GM23248 (cell line): ENCODE measurements at regions not wholly inside any gene's neighbourhood (a gene's known extent, or its start where the extent isn't known, plus 50 kb on each side); places are given as distances from the start of the nearest gene placed in this dataset.

Experiments used
- EZH2 ChIP-seq: fragments of 200-600 bp; sonication (generic); IDR thresholded peaks from 2 replicates; pipeline ENCODE4 v1.6.1; 2018; ENCODE audit warnings: antibody characterized with exemption, mild to moderate bottlenecking; ENCODE audit not compliant: insufficient read depth, poor library complexity, severe bottlenecking
- EZH2phosphoT487 ChIP-seq: fragments of 200-600 bp; sonication (generic); IDR thresholded peaks from 2 replicates; pipeline ENCODE4 v1.6.1; 2018; ENCODE audit warnings: antibody characterized with exemption, moderate library complexity, mild to moderate bottlenecking, low read depth; ENCODE audit not compliant: insufficient read depth

DNA sequence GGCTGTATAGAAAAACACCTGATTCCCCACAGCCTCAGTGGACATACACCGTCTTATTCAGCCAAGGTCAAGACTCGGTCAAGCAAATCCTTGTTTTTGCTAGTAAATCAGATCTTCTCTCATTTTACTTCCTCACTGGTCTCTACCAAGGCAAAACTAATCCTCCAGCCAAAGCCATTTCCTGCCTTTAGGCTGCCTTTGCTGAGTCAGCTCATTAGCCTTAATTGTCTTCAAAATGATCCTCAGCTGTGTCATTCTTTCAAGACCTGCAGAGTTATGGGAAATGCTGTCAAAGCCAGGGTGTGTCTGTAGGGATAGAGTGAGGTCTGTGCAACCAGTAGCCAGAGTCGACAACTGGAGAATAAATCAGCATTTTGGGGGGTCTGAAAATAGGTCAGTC is 107.2 kb upstream of the FAM180A start:
- TF ChIP-seq EZH2 (no peak), EZH2phosphoT487 (no peak)
